GM21717 (cell line): ENCODE measurements at regions not wholly inside any gene's neighbourhood (a gene's known extent, or its start where the extent isn't known, plus 50 kb on each side); places are given as distances from the start of the nearest gene placed in this dataset.
"Not testable (repeated sequence)": the region's sequence is repeated elsewhere in the genome, so short reads cannot be mapped to it uniquely, and the experiment has no call there.

Experiments used
- ATAC-seq: cut with Tn5 transposase; IDR thresholded peaks from one replicate; pipeline ENCODE4 v1.9.1; 2021; ENCODE audit warnings: mild to moderate bottlenecking, moderate library complexity; ENCODE audit not compliant: unreplicated experiment

DNA sequence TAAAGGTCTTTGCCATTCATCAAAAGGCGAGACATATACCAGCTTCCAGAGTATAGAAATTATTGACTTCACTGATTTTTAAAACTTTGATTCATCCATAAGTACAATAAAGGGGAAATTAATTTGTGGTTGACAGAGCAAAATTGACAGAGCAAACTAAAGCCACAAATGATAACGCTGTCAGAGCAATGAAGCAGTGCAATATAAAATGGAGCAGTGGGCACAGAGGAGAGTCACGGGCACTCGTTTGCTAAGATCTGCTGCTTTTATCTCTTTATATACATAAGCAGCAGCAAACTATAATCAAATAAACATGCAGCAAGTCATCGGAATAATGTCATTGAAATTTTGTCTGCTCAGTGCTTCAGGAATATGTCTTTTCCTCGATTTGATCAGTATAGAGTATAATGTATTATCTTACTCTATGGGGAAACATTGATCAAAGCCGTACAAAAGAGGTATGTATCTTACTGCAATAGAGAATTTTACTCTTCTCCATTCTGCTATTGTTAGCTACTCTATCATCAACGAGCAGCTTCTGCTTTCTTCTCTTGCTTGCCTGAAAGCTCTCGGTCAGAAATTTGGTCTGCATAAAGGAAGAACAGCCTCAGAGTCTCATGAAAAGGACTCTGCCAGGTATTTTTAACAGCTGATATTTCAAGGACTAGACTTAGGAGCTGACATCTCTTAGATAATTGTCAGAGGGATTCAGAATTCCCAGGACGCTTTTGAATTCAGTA is 546.0 kb upstream of the ARID1B start:
- no peak for ATAC-seq

DNA sequence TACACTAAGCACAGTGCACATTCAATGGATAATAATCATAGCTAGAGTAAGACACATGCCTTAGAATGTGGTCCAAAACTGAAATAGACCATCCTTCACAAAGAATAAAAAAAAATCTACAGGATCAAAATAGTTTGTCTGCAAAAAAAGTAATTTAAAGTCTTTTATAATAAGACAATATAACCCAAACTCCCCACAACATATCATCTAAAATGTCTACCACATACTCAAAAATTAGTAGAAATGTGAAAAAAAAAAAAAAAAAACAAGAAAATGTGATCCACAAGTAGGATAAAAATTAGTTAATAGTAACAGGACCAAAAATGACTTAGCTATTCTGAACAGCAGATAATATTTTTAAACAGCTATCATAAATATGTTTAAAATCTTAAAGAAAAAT is 557.2 kb upstream of the ARID1B start:
- no peak for ATAC-seq

- ATAC-seq: no peak
Measured at GRCh38 chr6:156205678-156206077, 571.5 kb upstream of the ARID1B start.

- no peak for ATAC-seq
Measured at GRCh38 chr6:156199182-156199581, 578.0 kb upstream of the ARID1B start.

DNA sequence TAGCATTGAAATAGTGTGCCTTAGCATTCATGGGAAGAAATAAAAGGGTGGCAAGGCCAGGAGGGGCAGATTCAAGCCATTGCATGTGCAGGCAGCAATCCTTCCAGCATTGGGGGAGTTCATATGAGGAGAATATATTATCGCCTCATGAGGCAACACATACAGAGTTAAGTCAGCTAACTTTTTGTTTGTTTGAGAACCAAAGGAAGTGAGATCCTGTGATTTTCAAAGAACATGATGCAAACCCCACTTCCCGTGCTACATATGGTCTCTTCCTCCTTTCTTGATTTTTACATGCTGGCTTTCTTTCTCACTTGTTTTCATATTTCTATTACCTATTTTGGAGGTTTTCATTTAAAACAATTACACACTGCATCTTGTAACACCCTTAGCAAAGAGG is 579.7 kb upstream of the ARID1B start:
- no peak for ATAC-seq

DNA sequence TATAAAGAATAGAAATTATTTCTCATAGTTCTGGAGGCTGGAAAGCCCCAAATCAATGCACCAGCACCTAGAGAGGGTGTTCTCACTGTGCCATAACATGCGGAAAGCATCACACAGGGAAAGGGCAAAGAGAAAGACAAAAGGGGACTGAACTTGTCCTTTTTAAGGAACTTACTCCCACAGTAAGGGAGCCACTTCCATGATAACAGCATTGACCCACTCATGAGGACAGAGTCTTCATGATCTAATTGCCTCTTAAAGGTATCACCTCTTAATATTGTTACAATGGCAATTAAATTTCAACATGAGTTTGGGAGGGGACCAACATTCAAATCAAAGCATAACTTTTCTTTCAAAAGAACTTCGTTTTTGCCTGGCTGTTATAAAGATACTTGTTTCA is 582.2 kb upstream of the ARID1B start:
- ATAC-seq: no peak

GRCh38 chr6:156193381-156193780 is 583.8 kb upstream of the ARID1B start:
- ATAC-seq: no peak

DNA sequence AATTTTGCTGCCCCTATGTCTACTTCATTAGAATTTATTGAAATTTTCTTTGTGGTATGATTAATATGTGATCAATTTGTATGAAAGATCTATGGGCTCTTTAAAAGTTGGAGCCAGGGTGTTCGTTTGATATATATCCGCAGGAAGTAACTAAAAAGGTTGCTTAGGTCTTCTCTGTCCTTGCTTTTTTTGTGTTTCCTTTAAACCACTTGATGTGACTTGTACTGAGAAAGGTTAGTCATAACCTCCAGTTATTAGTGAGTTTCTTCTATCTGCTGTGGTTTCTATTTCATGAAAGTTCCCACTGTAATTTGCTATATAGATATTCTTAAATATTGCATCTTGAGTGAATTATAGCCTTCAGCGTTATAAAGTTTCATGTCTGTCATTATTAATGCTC is 585.3 kb upstream of the ARID1B start:
- peak; percentile 59 for ATAC-seq

DNA sequence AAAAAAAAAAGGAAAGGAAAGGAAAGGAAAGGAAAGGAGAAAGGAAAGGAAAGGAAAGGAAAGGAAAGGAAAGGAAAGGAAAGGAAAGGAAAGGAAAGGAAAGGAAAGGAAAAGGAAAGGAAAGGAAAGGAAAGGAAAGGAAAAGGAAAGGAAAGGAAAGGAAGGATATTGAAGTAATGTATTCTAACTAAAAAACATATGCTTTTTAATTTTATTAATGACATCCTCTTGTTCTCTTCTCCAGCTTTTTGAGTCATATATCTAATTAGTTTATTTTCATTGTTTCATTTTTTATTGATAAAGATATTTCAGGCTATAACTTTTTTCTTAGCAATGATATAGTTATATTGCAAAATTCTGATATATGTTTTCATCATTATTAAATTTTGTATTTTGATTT is 585.8 kb upstream of the ARID1B start:
- ATAC-seq: not testable (repeated sequence)

- ATAC-seq: no peak
Measured at GRCh38 chr6:156190270-156190669, 586.9 kb upstream of the ARID1B start.

- ATAC-seq: no peak
Measured at GRCh38 chr6:156189714-156190113, 587.5 kb upstream of the ARID1B start.

- no peak for ATAC-seq
Measured at GRCh38 chr6:156189195-156189594, 588.0 kb upstream of the ARID1B start.

GRCh38 chr6:156185113-156185512 is 592.1 kb upstream of the ARID1B start:
- ATAC-seq: no peak

GRCh38 chr6:156183678-156184077 is 593.5 kb upstream of the ARID1B start:
- no peak for ATAC-seq

DNA sequence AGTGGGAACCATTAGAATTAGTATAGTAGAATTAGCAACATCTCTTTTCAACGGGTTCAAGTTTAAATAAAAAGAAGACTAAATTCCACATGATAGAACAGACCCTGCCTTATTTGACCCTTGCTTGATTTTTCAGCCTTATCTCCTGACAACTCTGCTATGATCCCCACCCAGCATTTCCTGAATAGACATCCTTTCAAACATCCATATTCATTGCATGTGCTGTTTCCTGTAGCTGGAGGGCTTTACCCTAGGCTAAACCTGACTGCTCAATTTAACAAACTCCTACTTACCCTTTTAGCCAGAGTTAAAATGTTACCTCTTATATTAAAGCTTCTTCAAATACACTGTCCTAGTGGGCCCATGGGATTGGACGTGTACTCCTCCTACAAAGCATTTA is 594.8 kb upstream of the ARID1B start:
- ATAC-seq: no peak

DNA sequence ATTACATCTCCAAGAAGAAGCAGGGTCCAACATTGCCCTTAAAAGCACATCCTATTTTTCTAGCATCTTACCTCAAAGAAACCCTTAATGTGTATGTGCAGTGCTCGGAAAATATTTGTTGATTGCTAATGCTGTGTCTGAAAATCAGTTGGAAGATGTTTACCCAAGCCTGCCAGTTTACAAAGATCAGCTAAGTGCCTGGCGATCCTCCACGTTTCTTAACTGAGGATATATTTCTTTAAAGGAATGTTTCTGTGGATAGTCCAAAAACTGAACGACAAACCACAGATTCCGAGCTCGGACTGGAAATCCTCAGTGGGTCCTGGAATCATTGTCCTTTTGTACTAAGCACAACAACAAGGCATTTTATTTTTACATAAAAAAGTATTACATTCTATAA is 595.7 kb upstream of the ARID1B start:
- no peak for ATAC-seq

GRCh38 chr6:156175971-156176421 is 601.2 kb upstream of the ARID1B start:
- no peak for ATAC-seq

GRCh38 chr6:156175433-156175832 is 601.7 kb upstream of the ARID1B start:
- ATAC-seq: no peak

DNA sequence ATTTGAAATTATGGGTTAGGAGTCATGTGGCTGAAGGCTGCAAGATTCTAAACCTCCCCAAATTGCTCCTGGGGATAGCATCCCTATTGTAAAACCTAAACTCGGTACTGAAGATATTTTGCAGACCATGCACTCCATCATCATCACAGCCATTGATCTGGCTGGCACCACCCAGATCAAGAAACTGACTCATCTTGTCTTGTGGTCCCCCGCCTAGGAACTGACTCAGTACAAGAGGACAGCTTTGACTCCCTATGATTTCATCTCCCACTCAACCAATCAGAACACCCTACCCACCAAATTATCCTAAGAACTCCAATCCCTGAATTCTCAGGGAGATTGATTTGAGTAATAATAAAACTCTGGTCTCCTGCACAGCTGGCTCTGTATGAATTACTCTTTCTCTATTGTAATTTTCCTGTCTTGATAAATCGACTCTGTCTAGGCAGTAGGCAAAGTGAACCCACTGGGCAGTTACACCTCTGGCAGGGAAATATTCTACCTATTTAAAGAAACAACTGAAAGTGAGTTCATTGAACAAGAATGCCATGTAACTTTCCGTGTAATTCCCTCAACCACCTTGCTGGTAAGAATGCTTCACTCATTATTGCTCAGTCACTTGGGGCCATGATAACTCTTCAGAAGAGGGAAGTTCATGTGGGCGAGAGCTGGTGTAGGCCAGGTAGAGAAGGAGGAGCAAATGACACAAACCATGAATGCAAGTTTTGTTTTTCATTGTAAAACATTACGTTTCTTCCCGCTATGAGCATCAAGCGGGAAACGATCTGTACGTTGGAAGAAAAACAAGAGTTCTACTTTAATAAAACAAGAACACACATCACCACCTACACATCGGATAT is 602.9 kb upstream of the ARID1B start:
- no peak for ATAC-seq

DNA sequence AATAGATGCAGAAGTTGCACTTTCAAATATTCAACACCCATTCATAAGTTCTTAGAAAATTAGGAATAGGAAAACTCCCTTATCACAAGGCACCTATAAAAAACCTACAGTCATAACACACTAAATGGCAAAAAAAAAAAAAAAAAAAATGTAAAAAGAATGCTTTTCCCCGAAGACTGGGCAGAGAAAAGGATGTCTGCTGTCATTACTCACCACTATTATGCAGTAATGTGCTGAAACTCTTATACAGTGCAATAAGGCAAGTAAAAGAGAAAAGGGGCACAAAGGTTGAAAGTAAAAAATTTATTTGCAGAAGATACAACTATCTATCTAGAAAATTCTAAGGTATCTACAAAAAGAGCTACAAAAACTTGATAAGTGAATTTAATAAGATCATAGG is 607.8 kb upstream of the ARID1B start:
- ATAC-seq: no peak

DNA sequence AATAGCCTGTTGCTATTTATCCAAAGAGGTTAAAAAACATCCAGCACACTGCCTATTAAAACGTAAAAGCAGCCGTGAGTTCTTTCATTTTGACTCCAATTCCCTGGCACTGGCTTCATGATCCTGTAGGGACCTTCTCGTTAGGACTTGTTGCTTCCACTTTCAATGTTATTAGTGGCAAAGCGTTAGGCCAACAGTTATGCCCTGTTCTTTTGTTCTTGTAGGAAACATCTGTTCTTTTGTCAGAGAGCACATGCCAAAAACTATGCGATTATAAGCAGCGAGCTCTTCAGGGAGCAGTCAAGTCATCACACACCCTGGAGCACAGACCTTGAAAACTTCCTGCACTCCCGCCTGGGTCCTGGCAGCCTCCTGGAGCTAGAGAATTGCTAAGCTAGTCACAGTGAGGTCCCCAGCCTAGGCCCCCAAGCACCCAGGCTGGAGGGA is 609.5 kb upstream of the ARID1B start:
- no peak for ATAC-seq

- ATAC-seq: no peak
Measured at GRCh38 chr6:156167016-156167624, 610.1 kb upstream of the ARID1B start.
